Tibial artery (tissue), 4 donors: ENCODE measurements at regions not wholly inside any gene's neighbourhood (a gene's known extent, or its start where the extent isn't known, plus 50 kb on each side); places are given as distances from the start of the nearest gene placed in this dataset.

Source experiments
- DNase-seq, 2 donors: peaks; one replicate each; pipeline ENCODE4 v3.0.0-alpha.2; 2019
- H3K27ac ChIP-seq, 2 donors: fragments of 200-600 bp; sonication (generic) in 1 of 2; 1 replicate in 1 of 2; 2 replicates in 1 of 2; pipeline ENCODE4 v1.5.1; 2018 to 2019; ENCODE audit warnings: mild to moderate bottlenecking in 1 of 2
- H3K27me3 ChIP-seq, 2 donors: fragments of 200-600 bp; sonication (generic) in 1 of 2; one replicate each; pipeline versions ENCODE4 v1.5.1 to v1.6.0; 2016 to 2019
- H3K36me3 ChIP-seq, 3 donors: fragments of 200-600 bp; sonication (generic) in 2 of 3; one replicate each; pipeline ENCODE4 v1.5.1; 2016 to 2019; ENCODE audit warnings: mild to moderate bottlenecking in 2 of 3
- H3K4me1 ChIP-seq, 4 donors: fragments of 200-600 bp; sonication (generic) in 2 of 4; 1 replicate in 3 of 4; 2 replicates in 1 of 4; pipeline ENCODE4 v1.5.1; 2016 to 2019
- H3K4me3 ChIP-seq, 2 donors: fragments of 200-600 bp; sonication (generic) in 1 of 2; 1 replicate in 1 of 2; 2 replicates in 1 of 2; pipeline ENCODE4 v1.5.1; 2018 to 2019; ENCODE audit warnings: mild to moderate bottlenecking in 2 of 2
- H3K9me3 ChIP-seq, 3 donors: fragments of 200-600 bp; sonication (generic) in 1 of 3; one replicate each; pipeline ENCODE4 v1.5.1; 2016 to 2019
- intact Hi-C: fragments of 100-400 bp; cut with DNase I; formaldehyde crosslinking; loops from one replicate; pipeline ENCODE4 v1.15.0; 2023; ENCODE audit warnings: low total_unique reads
- TF ChIP-seq, protein P1 (sequence below), 2 experiments: fragments of 200-600 bp in 1 of 2; fragments of 450-650 bp in 1 of 2; IDR thresholded peaks; one replicate each; pipeline ENCODE4 v1.5.1; 2017 to 2019; ENCODE audit warnings: antibody characterized with exemption in 2 of 2, mild to moderate bottlenecking in 1 of 2, moderate library complexity in 1 of 2

DNA sequence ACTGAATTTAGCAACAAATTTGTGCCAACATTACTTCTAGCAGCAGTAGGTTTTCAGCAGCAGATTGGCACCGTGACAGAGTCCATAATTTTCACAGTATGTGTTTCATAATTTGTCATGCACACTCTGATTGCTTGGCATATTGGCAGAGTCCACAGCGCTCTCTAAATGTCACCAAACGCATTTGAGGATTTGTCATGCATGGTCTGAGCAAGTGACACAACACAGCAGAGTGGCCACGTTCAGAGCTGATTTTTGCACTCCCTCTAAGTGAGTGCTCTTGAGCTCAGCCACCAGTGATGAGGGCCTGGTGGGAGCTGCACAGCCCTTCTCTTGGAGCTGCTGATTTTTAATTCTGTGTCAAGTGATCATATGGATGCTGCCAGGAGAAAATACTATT, 1270.8 kb downstream of the ROBO1 start:
- TF ChIP-seq, protein P1, sequence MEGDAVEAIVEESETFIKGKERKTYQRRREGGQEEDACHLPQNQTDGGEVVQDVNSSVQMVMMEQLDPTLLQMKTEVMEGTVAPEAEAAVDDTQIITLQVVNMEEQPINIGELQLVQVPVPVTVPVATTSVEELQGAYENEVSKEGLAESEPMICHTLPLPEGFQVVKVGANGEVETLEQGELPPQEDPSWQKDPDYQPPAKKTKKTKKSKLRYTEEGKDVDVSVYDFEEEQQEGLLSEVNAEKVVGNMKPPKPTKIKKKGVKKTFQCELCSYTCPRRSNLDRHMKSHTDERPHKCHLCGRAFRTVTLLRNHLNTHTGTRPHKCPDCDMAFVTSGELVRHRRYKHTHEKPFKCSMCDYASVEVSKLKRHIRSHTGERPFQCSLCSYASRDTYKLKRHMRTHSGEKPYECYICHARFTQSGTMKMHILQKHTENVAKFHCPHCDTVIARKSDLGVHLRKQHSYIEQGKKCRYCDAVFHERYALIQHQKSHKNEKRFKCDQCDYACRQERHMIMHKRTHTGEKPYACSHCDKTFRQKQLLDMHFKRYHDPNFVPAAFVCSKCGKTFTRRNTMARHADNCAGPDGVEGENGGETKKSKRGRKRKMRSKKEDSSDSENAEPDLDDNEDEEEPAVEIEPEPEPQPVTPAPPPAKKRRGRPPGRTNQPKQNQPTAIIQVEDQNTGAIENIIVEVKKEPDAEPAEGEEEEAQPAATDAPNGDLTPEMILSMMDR (IDR thresholded peaks at IDR 0.05), result no peak
- intact Hi-C loops, result no loop called here
- Histone ChIP-seq H3K27ac (no peak overlapping the region), H3K9me3 (no peaks in the 10 kb centered on the region), H3K4me3 (no peak overlapping the region), H3K36me3 (no peaks in the 10 kb centered on the region), H3K27me3 (no peaks in the 10 kb centered on the region), H3K4me1 (peaks cover 0 to 14% (median 4%) of the 10 kb centered on the region in 4 donors)
- DNase-seq, result no peak

DNA sequence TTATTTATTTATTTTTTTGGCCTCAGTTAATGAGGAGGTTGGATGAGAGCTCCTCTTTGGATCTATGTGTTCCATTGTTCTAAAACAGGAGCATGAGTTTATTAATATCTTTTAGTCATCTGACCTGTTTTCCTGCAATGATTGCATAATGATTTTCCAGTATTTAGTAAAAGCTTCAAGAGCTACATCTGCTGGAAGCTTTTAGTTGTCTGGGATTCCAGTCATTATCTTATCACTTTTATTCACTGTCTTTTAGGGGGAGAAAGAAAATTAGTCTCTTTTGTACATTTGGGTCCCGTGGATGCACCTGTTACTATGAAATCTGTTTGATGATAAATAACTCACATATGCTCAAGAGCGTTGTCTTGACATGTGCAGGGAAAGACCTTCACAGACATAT, 1270.0 kb downstream of the ROBO1 start:
- intact Hi-C loops, result no loop called here
- Histone ChIP-seq H3K27ac (no peak overlapping the region), H3K27me3 (no peaks in the 10 kb centered on the region), H3K9me3 (no peaks in the 10 kb centered on the region), H3K4me1 (peaks cover 0 to 14% (median 4%) of the 10 kb centered on the region in 4 donors), H3K4me3 (no peak overlapping the region), H3K36me3 (no peaks in the 10 kb centered on the region)
- TF ChIP-seq, protein P1 (IDR thresholded peaks at IDR 0.05), result no peak
- no peak for DNase-seq

DNA sequence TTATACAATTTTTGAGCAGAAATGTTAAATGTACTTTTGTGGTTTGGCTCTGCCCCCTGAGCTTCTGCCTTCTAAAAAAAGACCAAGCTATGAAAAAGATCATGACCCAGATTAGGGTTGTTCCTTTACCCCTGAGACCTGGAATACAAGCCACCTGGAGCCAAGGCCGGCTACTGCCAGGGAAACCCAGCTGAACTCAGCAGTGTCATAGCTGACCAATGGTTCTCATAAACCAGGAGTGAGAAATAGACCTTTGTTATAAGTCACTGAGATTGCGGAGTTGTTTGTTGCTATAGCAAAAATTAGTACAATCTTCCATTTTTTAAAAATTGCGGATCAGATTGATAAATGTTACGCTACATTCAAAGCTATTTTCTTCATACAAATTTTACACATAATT, 1261.7 kb downstream of the ROBO1 start:
- H3K9me3 ChIP-seq, result no peaks in the 10 kb centered on the region
- TF ChIP-seq, protein P1 (IDR thresholded peaks at IDR 0.05), result no peak
- no peaks in the 10 kb centered on the region for H3K4me1 ChIP-seq
- no peak overlapping the region for H3K4me3 ChIP-seq
- no peaks in the 10 kb centered on the region for H3K27me3 ChIP-seq
- no peak for DNase-seq
- no peaks in the 10 kb centered on the region for H3K36me3 ChIP-seq
- intact Hi-C loops, result no loop called here
- H3K27ac ChIP-seq, result no peak overlapping the region

DNA sequence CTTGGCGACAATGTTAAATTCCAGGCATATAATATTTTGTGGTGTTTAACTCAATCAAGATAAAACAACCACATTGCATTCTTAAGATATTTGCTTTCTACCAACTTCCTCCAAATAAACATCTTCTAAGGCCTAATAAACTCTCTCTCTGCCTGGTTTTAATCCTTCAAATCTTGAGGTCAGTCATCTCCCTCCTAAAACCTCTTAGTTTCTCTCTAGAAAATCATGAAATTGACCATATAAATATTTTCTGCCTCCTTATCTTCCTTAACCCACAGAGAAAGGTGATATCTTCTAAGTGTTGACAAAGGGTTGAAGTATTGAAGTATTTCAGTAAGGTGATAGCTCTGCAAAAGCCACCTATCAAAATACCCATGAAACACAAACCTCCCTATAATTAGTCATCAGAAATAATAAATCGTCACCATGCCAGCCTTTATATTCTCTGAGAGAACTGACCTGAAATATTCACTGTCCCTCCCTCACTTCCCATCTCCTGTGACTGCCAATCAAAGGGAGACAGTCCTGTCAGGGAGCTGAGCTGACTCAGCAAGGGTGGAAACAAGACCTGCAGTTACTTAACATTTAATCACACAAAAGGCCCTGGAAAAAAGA, 1261.1 kb downstream of the ROBO1 start:
- Histone ChIP-seq H3K36me3 (no peaks in the 10 kb centered on the region), H3K27me3 (no peaks in the 10 kb centered on the region), H3K9me3 (no peaks in the 10 kb centered on the region), H3K4me3 (no peak overlapping the region), H3K27ac (no peak overlapping the region), H3K4me1 (no peaks in the 10 kb centered on the region)
- intact Hi-C loops, result no loop called here
- TF ChIP-seq, protein P1 (IDR thresholded peaks at IDR 0.05), result no peak
- no peak for DNase-seq

DNA sequence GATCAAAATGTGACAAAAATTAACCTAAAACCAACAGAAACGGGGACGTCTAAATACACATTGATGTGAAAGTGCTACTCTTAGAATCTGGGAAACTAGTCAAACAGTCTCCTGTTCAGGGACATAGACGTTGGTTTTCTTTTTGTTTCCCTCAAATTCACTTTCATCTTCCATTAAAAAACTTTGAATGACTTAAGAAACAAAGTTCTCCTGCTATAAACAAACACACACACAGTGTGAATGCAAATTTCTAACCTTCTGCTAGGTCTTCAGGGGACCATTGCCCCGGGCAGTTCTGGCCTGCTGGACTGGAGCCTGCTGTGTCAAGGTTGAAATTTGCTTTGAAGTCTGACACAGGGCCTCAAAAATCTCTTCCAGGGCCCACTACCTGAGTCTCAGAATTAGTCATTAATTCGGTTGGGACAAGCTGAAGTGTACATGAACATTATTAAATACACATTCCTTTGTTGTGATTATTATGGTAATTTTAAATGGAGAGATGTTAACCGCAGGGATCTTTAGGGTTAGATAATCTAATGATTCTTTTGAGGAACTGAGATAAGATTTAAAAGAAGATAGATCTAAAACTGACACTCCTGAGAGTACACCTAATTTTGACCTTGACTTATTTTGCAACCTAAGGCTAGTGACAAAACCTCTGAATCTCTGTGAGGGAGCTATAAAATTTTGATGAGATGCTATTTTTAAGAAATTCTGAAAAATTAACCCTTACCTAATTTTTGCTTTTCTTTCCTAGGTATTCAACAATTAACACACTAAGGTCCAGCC, 1260.4 kb downstream of the ROBO1 start:
- Histone ChIP-seq H3K27ac (no peak overlapping the region), H3K9me3 (no peaks in the 10 kb centered on the region), H3K27me3 (no peaks in the 10 kb centered on the region), H3K4me1 (no peaks in the 10 kb centered on the region), H3K4me3 (no peak overlapping the region), H3K36me3 (no peaks in the 10 kb centered on the region)
- TF ChIP-seq, protein P1 (IDR thresholded peaks at IDR 0.05), result no peak
- DNase-seq, result no peak
- intact Hi-C loops, result no loop called here
